ENCODE measurements at regions not wholly inside any gene's neighbourhood (a gene's known extent, or its start where the extent isn't known, plus 50 kb on each side); places are given as distances from the start of the nearest gene placed in this dataset.

DNA sequence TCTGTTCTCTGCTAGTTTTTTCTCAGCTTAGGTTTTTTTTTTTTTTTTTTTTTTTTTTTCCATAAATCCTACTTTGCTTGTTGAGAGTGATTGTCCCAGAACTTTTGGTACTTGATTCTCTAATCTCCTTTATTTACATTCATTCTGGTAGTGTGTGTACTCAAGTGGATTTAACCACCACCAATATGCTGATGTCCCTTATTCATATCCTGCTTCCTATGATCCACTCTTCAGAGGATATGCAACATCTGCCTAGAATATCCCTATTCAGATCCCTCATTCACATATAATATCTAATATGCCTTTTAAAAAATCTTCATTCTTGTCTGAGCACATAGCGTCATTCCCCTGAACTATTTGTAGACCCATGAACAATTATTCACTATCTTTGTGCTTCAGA, 342.9 kb downstream of the VGLL3 start:
- no TSS peak for BruUV-seq (replicated peaks)
- Histone ChIP-seq H3K56ac (ENCODE audit: extremely low read depth, insufficient read depth, low read length) (no peak overlapping the region), H2BK20ac (ENCODE audit: low read depth, low read length) (no peak overlapping the region), H2BK15ac (ENCODE audit: low read depth, low read length) (no peak overlapping the region), H3K36me3 (ENCODE audit: control insufficient read depth, insufficient read depth, low read length) (no peaks in the 10 kb centered on the region), H3K4me3 (ENCODE audit: insufficient read depth, low read depth, low read length) (no peak overlapping the region), H3K23ac (ENCODE audit: low read depth, low read length) (no peak overlapping the region), H3K9ac (ENCODE audit: low read depth, low read length) (no peak overlapping the region), H4K5ac (ENCODE audit: low read depth, low read length) (no peak overlapping the region), H2BK5ac (ENCODE audit: low read depth, low read length, poor library complexity, severe bottlenecking) (no peak overlapping the region), H2BK120ac (ENCODE audit: low read depth, low read length) (no peak overlapping the region), H3K27me3 (ENCODE audit: control insufficient read depth, insufficient read depth, low read length) (no peaks in the 10 kb centered on the region), H4K91ac (ENCODE audit: insufficient read depth, low read depth, low read length) (no peak overlapping the region), H3K27ac (ENCODE audit: insufficient read depth, low read length) (no peak overlapping the region), H2AK9ac (replicated peaks; ENCODE audit: low read depth, low read length, poor library complexity) (no peak overlapping the region), H3K4me1 (ENCODE audit: control insufficient read depth, insufficient read depth, low read length) (no peaks in the 10 kb centered on the region), H3K9me1 (ENCODE audit: insufficient read depth, low read length) (no peaks in the 10 kb centered on the region), H3K18ac (ENCODE audit: low read depth, low read length) (no peak overlapping the region), H3K9me3 (ENCODE audit: control insufficient read depth, insufficient read depth, low read length) (no peaks in the 10 kb centered on the region), H3K4ac (ENCODE audit: low read depth, low read length) (no peak overlapping the region), H3K4me2 (ENCODE audit: low read depth, low read length) (no peak overlapping the region), H4K20me1 (ENCODE audit: insufficient read depth, low read length) (no peaks in the 10 kb centered on the region), H2AFZ (replicated peaks; ENCODE audit: low read length, poor library complexity) (no peak overlapping the region), H3K14ac (replicated peaks; ENCODE audit: low read depth, low read length) (no peak overlapping the region), H3K79me1 (ENCODE audit: low read depth in 1 of 2, low read length in 2 of 2) (no peaks in the 10 kb centered on the region), H4K8ac (ENCODE audit: low read depth in 2 of 2, low read length in 2 of 2) (no peak overlapping the region), H2AK5ac (ENCODE audit: low read depth, low read length) (no peak overlapping the region)
- dilution Hi-C loops (cut with HindIII; ENCODE audit: low sequenced_read_pairs, unreplicated experiment): no loop called here
- no CpG with 5 or more reads among the region's 1 CpG for WGBS, 2 experiments (ENCODE audit: extremely low coverage in 2 of 2, insufficient read length in 1 of 2)
- ATAC-seq (ENCODE audit: low read depth): no peak
- POLR2A ChIA-PET (ENCODE audit: unreplicated experiment): no interaction called here
- no peak for TF ChIP-seq POLR2A (IDR thresholded peaks at IDR 0.05; ENCODE audit: low read depth, low read length)
- no peak for TF ChIP-seq FOS (IDR thresholded peaks at IDR 0.05; ENCODE audit: low read depth, low read length)
- CTCF ChIA-PET: no interaction called here
- DNase-seq: no peak
- in situ Hi-C loops (cut with MboI; ENCODE audit: low sequenced_read_pairs): no loop called here
- intact Hi-C loops (cut with micrococcal nuclease): no loop called here
